HepG2 (cell line): ENCODE measurements at regions not wholly inside any gene's neighbourhood (a gene's known extent, or its start where the extent isn't known, plus 50 kb on each side); places are given as distances from the start of the nearest gene placed in this dataset.

ENCODE experiments used
- CTCF ChIP-seq: sonication (generic); formaldehyde crosslinking; IDR thresholded peaks from 2 replicates; pipeline ENCODE4 v1.5.0; 2020; ENCODE audit warnings: mild to moderate bottlenecking, missing genetic modification reagents, moderate library complexity
- ELK4 ChIP-seq: sonication (generic); formaldehyde crosslinking; IDR thresholded peaks from 2 replicates; pipeline ENCODE4 v1.9.0; 2021; ENCODE audit warnings: missing genetic modification reagents, borderline replicate concordance
- HNRNPL ChIP-seq: fragments of 200-400 bp; formaldehyde crosslinking; IDR thresholded peaks from 2 replicates; pipeline ENCODE4 v1.6.1; 2017; ENCODE audit warnings: mild to moderate bottlenecking, low read depth, low read length
- REST ChIP-seq, 2 experiments: IDR thresholded peaks; 2 replicates each; pipeline ENCODE4 v1.6.1; 2011 to 2012; ENCODE audit warnings: low read length in 2 of 2, borderline replicate concordance in 1 of 2, low read depth in 1 of 2, mild to moderate bottlenecking in 1 of 2, moderate library complexity in 1 of 2
- RXRA ChIP-seq: sonication (generic); formaldehyde crosslinking; IDR thresholded peaks from 2 replicates; pipeline ENCODE4 v1.5.1; 2020; ENCODE audit warnings: missing genetic modification reagents
- SMAD3 ChIP-seq: sonication (generic); formaldehyde crosslinking; IDR thresholded peaks from 2 replicates; pipeline ENCODE4 v1.4.0; 2020; ENCODE audit warnings: missing genetic modification reagents
- SMARCC2 ChIP-seq: fragments of 450-650 bp; IDR thresholded peaks from 2 replicates; pipeline ENCODE4 v1.6.1; 2017; ENCODE audit warnings: antibody characterized with exemption, mild to moderate bottlenecking
- SRY ChIP-seq: sonication (generic); formaldehyde crosslinking; IDR thresholded peaks from 2 replicates; pipeline ENCODE4 v1.8.0; 2022; ENCODE audit warnings: mild to moderate bottlenecking, missing genetic modification reagents
- SYNCRIP ChIP-seq: fragments of 200-400 bp; formaldehyde crosslinking; IDR thresholded peaks from 2 replicates; pipeline ENCODE4 v1.6.1; 2018; ENCODE audit warnings: mild to moderate bottlenecking, low read depth, low read length; ENCODE audit not compliant: insufficient read depth
- ZNF10 ChIP-seq: sonication (generic); formaldehyde crosslinking; IDR thresholded peaks from 2 replicates; pipeline ENCODE4 v1.4.0; 2020; ENCODE audit warnings: mild to moderate bottlenecking, low read depth, missing genetic modification reagents, borderline replicate concordance
- ZNF800 ChIP-seq: sonication (generic); formaldehyde crosslinking; IDR thresholded peaks from 2 replicates; pipeline ENCODE4 v1.4.0; 2020; ENCODE audit warnings: missing genetic modification reagents
- TF ChIP-seq, protein P1 (sequence below): IDR thresholded peaks from 2 replicates; pipeline ENCODE4 v1.6.1; 2012; ENCODE audit warnings: inconsistent platforms
- TF ChIP-seq, protein P2 (sequence below): sonication (generic); formaldehyde crosslinking; IDR thresholded peaks from 2 replicates; pipeline ENCODE4 v1.8.0; 2022; ENCODE audit warnings: low read depth, missing genetic modification reagents

DNA sequence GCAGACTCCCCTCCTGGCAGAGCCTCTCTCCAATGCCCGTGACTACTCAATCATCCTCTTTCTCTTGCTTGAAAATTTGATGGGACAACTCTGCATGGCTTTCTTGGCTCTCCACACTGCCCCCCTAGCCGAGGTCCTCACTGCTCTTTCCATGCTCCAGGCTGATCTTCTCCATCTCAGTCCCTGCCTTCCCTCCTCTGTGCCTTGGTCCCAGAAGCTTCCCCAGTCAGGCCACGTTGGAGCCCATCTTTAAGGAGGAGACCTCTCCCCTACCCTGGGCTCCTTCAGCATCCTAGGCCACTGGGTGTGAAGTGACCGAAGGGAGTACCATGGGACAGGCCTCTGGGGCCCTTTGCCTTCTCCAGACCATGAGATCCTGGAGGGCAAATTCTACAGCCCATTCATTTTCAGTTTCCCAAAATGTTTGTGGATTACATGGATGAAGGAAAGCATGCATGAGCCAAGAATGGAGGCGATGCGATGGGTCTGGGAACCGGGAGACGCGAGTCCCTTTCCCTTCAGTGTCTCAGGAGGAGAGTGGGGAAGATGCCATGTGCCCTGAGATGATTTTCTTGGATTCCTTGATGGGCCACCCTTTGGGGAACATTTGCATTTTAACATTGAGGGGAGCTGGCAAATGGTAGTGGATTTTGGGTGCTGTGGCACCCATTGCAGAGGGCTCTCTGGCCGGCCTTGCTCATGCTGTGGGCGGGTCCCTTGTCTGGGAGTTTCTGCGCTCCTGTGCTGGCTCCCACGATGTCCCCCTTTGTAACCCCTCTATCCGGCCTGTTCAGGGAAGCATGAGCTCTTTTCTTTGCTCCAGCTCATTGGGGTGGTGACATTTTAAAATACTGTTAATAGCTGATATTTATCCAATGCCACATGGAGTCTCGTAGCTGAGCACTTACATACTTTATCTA is 376.6 kb downstream of the RPS24 start:
- TF ChIP-seq CTCF (CRISPR knock-in tag) = no peak
- TF ChIP-seq, protein P1, sequence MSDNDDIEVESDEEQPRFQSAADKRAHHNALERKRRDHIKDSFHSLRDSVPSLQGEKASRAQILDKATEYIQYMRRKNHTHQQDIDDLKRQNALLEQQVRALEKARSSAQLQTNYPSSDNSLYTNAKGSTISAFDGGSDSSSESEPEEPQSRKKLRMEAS = no peak
- no peak for TF ChIP-seq SMAD3 (CRISPR knock-in tag)
- no peak for TF ChIP-seq HNRNPL
- TF ChIP-seq RXRA (CRISPR knock-in tag) = no peak
- TF ChIP-seq, protein P2, sequence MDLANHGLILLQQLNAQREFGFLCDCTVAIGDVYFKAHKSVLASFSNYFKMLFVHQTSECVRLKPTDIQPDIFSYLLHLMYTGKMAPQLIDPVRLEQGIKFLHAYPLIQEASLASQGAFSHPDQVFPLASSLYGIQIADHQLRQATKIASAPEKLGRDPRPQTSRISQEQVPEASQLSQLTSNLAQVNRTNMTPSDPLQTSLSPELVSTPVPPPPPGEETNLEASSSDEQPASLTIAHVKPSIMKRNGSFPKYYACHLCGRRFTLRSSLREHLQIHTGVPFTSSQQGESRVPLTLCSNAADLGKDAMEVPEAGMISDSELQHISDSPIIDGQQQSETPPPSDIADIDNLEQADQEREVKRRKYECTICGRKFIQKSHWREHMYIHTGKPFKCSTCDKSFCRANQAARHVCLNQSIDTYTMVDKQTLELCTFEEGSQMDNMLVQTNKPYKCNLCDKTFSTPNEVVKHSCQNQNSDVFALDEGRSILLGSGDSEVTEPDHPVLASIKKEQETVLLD (CRISPR knock-in tag) = no peak
- no peak for TF ChIP-seq SMARCC2
- TF ChIP-seq SYNCRIP = no peak
- TF ChIP-seq REST (IDR thresholded peaks at IDR 0.05; ENCODE audit: borderline replicate concordance in 1 of 2, low read depth in 1 of 2, low read length in 2 of 2) = no peak
- TF ChIP-seq ZNF10 (CRISPR knock-in tag) = no peak
- no peak for TF ChIP-seq ELK4
- TF ChIP-seq ZNF800 (CRISPR knock-in tag) = no peak
- TF ChIP-seq SRY (CRISPR knock-in tag) = no peak
